Hippocampal formation (tissue), 2 donors: ENCODE measurements at regions not wholly inside any gene's neighbourhood (a gene's known extent, or its start where the extent isn't known, plus 50 kb on each side); places are given as distances from the start of the nearest gene placed in this dataset.

Experiments used
- DNase-seq, 2 donors: peaks; one replicate each; lab custom pipeline; 2025; lab: John Stamatoyannopoulos, UW

DNA sequence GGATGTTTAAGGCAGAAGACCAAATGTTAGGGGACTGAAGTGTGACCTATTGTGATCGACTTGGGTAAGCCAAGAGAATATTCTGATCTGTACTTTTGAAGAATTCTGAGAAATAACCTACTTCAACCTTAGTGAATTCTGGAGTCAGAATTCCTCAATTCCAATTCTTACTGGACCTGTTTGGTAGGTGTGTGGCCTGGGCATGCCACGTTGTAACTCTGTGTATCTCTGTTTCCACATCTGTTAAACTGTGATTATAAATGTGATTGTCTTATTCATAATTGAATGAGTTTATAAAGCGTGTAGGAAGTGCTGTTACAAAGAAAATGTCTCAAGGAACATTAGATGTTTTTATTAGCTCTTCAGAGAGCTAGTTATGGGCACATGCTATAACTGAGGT is 64.5 kb downstream of the TUSC1 start:
- no peak for DNase-seq

DNA sequence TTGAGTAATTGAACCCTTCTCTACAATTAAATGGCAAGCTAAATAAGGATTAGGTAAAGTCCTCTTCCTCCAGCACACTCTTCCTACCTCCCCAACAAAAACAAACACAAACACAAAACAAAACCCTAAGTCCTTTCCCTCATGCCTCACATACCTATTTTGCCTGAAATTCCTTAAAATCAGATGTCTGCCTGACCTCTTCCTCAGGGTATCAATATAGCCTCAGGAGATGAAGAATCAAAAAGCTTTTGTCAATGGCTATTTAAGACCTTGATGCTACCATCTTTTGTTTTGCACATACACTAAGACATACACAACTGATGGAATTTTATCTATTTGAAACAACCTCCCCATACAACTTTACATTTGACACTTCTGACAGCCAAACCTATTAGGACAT is 75.1 kb downstream of the TUSC1 start:
- no peak for DNase-seq

DNA sequence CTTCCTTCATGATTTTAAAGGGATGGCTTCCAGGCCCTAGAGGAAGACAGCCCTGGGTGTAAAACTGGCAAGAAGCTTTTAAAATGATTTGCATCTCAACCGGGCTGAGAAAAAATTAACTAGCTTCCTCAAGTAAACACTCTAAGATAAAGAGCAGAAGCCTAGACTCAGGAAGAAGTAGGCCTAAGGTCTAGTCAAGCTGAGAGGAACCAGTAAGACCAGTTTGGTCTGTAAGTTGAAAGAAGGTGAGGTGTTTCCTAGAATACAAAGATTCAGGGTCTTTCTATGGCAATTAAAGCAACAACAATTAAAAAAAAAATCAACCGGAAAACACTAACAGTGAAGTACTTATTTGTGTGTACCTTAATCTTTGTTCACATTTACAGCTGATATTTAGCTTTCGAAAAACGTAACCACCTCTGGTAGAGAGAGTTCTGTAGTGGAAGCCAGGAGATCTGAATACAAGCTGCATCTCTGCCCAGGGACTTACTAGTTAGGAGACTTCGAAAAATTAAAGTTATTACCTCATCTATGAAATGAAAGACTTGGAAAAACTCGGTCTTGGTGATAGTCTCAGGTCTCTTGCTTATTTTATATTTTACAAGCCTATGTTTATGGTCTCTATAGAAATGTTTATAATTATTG is 75.7 kb downstream of the TUSC1 start:
- no peak for DNase-seq

DNA sequence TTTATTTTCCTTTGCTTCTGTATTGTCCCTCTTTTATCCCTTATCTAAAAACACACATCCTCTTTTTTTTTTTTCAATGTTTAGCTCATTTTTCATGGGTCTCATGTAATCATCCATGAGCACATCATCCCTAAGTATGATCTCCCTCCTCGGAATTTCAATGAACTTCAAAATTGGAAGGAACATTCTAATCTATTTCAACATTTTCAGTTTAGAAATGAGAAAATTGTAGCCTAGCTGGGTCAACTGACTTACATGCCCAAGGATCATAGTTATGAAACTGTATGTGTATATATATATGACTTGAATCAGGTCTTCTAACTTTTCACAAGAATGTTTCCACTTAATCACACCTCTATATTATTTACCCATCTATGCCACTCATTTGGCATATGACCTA is 77.7 kb downstream of the TUSC1 start:
- no peak for DNase-seq

DNA sequence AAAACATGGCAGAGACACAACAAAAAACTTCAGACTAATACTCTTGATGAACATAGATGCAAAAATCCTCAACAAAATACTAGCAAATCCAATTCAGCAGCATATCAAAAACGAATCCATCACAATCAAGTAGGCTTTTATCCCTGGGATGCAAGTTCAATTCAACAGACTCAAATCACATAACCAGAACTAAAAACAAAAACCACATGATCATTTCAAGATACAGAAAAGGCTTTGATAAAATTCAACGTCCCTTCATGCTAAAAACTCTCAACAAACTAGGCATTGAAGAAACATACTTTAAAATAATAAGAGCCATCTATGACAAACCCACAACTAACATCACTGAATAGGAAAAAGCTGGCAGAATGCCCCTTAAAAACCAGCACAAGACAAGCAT is 93.6 kb downstream of the TUSC1 start:
- DNase-seq = no peak

DNA sequence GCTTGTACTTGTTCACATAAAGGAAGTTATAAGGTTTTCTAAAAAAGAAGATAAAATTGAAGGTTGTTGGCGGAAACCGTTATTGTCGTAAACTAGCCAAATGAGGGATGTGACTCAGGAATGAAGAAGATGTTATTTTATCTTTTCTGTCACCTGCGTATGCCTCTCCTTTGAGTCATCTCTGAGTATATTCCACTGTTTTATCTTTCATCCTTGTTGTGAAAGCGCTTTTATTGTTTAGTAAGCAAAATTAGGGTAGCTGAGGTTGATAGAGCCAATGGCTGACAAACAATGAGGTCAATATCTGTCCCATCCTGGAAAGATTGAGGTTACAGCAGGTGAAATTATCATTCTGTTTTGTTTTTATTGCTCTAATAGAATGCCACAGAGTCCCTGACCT is 105.0 kb downstream of the TUSC1 start:
- DNase-seq = no peak

DNA sequence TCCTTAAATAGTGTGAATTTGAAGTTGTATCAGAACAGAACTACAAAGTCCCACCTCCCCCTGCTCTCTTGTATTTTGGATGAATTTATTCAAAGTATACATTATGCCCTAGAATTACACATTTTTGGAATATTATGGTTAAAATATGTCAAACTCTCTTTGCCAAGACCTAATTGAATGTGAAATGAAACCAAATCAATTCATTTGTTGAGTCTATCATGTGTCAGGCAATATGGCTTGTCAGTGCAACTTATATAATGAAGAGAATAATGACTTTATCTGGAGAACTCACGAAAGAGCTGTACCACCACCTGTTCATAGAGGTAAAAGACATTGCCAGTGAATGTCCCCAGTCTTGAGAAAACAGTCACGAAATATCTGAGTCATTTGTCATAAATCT is 106.8 kb downstream of the TUSC1 start:
- DNase-seq = no peak

DNA sequence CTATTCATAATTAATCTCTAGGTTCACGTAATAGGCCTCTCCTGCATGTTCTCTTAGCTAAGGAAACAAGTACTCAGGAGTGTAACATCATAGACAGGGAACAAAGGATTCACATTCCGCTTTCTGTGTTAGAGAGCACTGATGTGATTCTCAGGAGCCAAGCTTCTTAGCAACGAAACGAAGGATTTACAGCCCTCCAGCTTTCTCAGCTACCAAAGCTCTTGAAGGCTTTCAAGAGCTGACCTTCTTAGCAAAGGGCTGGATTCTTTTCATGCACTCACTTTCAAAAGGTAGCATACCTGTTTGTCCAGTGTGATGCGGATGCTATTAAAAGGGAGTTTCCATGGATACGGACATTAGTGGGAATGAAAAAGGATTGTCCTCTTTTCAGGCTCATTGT is 107.4 kb downstream of the TUSC1 start:
- no peak for DNase-seq

DNA sequence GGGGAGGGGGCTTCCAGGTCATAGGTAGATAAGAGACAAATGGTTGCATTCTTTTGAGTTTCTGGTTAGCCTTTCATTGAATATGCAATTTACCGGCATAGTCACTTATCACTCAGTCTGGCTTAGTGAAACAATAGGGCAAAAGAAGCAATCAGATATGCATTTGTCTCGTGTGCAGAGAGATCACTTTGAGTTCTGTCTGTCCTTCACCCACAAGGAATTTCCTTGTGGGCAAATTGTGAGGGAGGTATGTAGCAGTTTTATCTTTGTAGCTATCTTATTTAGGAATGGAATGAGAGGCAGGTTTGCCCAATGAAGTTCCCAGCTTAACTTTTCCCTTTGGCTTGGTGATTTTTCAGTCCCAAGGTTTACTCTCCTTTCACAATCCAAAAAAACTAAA is 116.1 kb downstream of the TUSC1 start:
- no peak for DNase-seq

DNA sequence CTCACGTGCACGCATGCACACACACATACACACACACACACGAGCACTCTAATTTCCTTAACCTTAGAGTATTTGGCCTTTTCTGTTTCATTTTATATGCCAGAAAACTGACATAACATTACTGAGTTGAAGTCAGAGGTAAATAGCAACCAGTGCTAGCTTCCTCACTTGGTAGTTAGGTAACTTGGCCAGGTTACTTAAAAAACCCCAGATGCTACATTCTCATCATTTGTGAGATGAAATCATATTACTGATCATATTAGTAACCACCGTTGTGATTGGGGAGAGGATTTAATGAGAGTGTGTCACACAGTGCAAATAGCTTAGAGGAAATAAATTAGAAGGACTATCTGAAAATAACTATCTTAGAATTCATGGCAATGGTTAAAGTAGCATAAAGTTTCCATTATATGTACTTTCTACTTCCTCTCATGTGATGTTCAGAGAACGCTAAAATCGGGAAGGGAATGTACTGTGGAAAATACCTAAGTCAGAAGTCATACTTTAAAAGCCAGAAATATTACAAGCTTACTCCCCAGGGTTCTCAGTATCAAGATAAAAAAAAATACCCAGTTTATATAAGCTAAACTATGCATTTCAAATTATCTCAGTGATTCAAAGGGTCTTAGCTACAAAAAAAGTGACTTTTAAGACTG is 120.5 kb downstream of the TUSC1 start:
- no peak for DNase-seq

DNA sequence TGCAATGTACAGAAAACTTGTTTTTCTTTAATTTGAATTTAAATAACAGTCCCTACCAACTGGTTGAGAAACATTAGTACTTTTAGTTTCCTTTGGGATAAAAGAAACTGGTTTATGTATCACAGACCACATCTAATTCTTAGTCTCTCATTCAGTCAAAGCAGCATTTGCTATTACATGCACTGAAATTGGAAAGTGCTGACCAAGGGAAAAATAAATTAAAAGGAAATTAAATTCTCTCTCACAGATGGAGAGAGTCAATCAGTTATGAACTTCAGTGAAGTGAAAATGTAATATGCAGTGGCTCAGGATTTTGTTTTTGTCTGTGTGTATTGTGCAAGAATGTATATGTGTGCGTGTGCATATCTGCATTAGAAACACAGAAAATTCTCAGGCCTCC is 121.7 kb downstream of the TUSC1 start:
- DNase-seq = no peak

DNA sequence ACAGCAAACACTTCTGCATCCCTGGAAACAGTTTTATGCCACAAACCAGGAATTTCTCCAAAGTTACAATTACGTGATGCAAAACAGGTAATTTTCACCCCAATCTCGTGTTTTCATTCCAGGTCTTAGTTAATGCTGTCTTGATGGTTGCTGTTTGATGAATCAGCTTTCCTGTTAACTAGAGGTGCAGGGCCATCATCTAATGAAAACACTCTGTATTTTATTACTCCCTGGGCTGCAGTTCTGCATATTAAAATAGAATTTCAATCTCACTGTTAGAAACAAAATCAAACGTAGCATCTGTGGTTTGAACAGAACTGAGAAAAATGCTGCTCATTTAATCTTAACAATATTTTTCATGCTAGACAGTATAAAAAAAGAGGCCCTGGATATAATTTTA is 129.4 kb downstream of the TUSC1 start:
- DNase-seq = no peak

DNA sequence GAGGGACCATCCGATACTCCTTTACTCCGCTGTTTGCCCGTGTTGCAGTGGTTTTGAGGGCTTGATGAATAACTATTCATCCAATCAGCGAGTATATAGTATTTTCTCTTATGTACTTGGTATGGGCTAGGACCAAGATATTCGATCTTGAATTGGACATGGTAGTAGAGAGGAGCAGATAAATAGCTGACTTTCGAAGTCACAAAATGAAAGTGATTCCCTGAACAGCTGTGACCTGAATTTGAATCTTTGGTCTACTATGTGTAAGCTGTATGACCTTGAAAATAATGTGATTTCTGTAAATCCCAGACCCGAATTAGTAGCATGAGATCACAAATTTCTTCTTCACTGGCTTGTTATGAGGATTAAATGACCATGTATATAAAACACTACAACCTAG is 134.4 kb downstream of the TUSC1 start:
- no peak for DNase-seq

DNA sequence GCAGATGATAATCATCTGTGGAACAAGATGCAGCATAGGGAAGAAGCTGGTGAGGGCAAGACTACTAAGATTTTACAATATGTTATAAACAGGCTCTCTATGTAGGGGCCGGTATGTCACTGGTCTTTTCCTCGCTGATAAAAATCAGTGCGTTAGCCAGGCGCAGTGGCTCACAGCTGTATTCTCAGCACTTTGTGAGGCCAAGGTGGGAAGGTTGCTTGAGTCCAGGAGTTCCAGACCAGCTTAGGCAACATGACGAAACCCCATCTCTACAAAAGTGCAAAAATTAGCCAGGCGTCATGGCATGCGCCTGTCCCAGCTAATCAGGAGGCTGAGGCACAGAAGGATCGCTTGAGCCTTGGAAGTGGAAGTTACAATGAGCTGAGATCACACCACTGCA is 135.9 kb downstream of the TUSC1 start:
- no peak for DNase-seq

DNA sequence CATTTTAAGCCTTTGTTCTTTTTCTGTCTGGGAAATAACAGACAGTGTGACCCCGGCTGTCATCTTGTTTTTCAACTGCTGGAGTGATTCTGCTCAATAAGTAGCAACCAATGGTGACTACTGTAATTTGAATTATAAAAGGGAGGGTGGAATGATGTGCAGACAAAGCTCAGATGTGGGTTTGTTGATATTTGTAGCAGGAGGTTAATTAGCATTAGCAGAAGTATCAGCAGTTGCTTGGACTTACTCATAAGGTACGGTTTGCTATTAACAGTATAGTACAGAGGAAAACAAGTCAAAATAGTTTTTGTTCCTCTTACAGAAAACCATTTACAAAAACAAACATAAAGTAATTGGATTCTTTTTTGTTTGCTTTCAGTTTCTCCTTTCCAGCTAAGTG is 140.4 kb downstream of the TUSC1 start:
- no peak for DNase-seq

DNA sequence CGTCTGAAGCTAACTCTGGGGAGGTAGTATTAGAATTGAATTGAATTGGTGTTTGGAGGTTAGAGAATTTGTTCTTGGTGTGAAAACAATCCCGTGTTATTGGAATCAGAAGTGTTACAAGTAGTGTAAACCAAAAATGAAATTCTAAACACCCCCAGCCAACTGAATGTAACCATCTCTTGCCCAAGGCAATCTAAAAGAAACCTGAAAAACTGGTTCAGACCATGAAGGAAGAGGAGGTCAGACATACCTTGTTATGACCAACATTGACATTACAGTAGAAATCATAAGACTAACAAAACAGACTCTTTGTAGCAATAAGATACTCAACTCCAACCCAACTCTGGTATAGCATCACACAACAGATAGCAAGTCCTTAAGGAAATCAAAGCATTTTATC is 159.0 kb downstream of the TUSC1 start:
- no peak for DNase-seq

DNA sequence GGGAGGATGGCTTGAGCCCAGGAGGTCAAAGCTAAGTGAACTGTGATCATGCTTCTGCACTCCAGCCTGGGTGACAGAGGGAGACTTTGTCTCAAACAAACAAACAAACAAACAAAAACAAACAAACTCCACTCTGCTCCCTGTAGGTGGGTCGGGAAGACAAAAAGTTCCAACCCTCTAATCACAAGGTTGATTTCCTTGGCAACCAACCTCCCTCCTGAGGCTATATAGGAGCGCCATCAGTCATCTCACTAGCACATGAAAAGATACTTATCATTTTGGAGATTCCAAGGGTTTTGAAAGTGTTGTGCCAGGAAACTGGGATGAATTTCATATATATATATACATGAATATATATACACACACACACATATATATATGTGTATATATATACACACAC is 160.5 kb downstream of the TUSC1 start:
- DNase-seq = no peak

DNA sequence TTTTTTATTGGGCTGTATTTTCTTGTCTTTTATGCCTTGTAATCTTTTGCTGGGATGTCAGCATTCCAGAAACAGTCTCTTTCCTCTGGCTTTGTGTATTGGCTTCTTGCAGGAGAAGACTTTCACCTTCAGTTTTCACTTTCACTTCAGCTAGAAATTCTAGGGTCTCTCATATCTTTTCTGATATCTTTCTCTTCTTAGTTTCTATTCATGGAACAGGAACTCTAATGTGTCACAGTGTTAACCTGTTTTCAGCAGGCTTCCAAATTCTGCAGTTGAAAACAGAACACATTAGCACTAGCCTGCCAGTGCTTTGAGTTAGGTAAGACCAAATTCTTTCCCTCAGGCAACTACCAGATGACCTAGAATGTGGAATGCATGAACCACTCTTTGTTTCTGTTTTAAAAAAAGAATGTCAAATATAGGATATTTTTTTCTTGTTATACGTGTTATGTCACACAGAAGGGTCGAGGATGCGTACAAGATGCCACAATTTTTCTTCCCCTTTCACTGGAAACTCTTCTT is 164.7 kb downstream of the TUSC1 start:
- DNase-seq = no peak

DNA sequence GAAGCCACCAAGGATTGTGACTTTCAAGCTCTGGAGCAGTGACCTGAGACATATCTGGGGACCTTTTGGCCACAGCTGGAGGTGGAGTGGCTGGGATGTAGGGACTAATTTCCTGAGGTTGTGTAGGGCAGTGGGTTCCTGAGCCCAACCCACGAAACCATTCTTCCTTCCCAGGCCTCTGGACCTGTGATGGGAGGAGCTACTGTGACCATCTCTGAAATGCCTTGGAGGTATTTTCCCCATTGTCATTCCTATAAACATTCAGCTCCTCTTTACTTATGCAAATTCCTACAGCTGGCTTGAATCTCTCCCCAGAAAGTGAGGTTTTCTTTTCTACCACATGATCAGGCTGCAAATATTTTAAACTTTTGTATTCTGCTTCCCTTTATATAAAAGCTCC is 172.6 kb downstream of the TUSC1 start:
- DNase-seq = no peak

DNA sequence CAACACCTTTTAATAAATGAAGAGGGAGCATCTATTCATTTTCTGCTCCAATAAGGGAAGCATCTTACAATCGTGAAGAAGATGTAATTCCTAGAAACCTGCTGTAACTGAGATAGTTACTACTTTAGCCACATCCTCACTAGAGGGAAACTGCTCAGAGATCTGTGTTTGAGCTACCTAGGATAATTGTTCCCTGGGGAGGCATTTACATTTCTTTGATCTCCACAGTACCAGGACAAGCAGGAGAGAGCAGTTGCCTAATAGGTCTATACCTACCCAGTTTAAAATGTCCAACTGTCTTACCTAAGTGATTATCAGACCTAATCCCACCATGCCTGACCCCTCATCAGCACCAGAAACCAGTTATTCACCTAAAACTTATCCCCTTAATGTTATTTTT is 196.9 kb downstream of the TUSC1 start:
- no peak for DNase-seq

DNA sequence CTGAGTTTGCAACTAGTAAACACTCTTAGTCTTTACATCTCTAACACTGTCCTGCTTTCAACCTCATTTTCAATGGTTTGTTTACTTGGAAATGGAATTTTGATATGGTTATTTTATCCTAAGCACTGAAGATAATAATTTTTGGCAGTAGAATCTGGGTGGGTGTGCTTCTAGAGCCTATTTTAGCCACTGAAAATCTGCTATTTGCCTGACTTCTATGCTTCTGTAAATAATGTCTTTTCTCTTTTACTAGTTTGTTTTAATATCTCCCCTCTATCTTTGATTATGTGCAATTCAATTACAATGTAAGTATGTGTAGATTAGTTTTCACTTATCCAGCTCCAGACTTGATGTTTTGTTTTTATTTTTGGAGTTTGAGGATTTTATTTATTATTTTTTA is 197.5 kb downstream of the TUSC1 start:
- no peak for DNase-seq

DNA sequence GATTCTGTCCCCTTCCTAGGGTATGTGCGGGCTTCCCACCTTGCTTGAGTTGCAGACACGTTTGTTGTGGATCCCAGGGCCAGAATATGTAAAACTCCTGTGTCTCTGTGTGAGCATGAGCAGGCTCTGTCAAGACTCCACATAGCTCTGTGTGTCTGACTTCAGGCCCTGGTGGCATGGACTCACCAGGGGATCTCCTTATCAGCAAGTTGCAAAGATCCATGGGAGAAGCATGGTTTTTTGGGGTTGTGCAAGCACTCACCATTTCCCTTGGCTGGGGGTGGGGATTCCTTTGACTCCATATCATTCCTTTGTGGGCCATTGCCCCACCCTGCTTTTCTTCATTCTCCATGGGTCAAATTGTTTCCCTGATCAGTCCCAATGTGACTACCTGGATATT is 205.6 kb downstream of the TUSC1 start:
- DNase-seq = no peak

DNA sequence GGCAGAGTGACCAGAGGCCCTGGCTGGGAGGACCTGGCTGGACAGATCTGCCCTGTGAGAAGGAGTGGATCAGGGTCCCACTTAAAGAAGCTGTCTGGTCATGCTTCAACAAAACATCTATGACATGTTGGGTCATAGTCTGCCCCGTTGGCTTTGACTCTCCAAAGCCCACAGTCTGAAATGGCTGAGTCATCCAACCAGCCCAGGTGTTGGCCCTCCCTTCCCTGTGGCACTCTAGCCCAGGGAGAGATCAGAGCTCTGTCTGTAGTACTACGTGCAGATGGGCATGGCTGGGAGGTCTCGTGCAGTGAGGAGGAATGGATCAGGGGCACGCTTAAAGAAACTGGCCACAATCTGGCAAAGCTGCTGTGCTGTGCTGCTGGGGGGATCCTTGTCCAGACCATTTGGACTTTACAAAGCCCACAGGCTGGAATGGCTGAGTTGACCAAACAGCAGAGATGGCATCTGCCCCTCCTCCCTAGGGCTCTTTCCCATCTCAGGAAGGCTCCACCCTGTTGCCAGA is 206.1 kb downstream of the TUSC1 start:
- DNase-seq = no peak

DNA sequence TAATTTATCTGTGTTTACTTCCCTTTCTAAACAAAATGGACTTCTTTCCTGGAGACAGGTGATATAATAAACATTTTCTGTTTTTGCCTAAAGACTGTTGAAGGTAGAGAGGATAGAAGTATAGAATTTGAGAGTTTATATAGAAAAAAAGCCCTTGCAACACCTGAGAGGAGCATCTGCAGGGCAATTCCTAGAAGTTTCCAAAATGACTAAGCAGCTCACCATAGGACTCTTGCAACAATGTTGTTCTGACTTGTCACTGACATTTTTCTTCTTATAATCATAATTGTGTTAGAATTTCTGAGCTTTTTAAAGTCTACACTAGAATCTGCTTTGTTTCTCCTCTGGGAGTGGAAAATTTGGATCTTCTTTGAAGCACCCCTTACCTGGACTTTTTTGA is 216.8 kb downstream of the TUSC1 start:
- DNase-seq = no peak
